Stomach smooth muscle (tissue), 2 donors: ENCODE measurements at regions not wholly inside any gene's neighbourhood (a gene's known extent, or its start where the extent isn't known, plus 50 kb on each side); places are given as distances from the start of the nearest gene placed in this dataset.
"Not testable (repeated sequence)": the region's sequence is repeated elsewhere in the genome, so short reads cannot be mapped to it uniquely, and the experiment has no call there.

Experiments
- H3K27ac ChIP-seq: one replicate; pipeline ENCODE4 v1.7.0; 2013; ENCODE audit warnings: mild to moderate bottlenecking, low read length, inconsistent platforms
- H3K27me3 ChIP-seq, 2 donors: one replicate each; pipeline ENCODE4 v1.7.0; 2013; ENCODE audit warnings: low read length in 2 of 2; ENCODE audit not compliant: insufficient read depth in 2 of 2, control insufficient read depth in 1 of 2
- H3K36me3 ChIP-seq, 2 donors: one replicate each; pipeline ENCODE4 v1.7.0; 2013; ENCODE audit warnings: low read length in 2 of 2; ENCODE audit not compliant: control insufficient read depth in 2 of 2, insufficient read depth in 2 of 2
- H3K4me1 ChIP-seq: one replicate; pipeline ENCODE4 v1.7.0; 2013; ENCODE audit warnings: low read length; ENCODE audit not compliant: control insufficient read depth, insufficient read depth
- H3K4me3 ChIP-seq, 2 donors: one replicate each; pipeline ENCODE4 v1.7.0; 2013; ENCODE audit warnings: low read length in 2 of 2
- H3K9ac ChIP-seq, 2 donors: one replicate each; pipeline ENCODE4 v1.7.0; 2013; ENCODE audit warnings: low read length in 2 of 2, mild to moderate bottlenecking in 1 of 2
- H3K9me3 ChIP-seq, 2 donors: one replicate each; pipeline ENCODE4 v1.7.0; 2013; ENCODE audit warnings: low read length in 2 of 2; ENCODE audit not compliant: control insufficient read depth in 2 of 2
- donor health status: healthy.
- donor health status: Pancreatic carcinoma.

DNA sequence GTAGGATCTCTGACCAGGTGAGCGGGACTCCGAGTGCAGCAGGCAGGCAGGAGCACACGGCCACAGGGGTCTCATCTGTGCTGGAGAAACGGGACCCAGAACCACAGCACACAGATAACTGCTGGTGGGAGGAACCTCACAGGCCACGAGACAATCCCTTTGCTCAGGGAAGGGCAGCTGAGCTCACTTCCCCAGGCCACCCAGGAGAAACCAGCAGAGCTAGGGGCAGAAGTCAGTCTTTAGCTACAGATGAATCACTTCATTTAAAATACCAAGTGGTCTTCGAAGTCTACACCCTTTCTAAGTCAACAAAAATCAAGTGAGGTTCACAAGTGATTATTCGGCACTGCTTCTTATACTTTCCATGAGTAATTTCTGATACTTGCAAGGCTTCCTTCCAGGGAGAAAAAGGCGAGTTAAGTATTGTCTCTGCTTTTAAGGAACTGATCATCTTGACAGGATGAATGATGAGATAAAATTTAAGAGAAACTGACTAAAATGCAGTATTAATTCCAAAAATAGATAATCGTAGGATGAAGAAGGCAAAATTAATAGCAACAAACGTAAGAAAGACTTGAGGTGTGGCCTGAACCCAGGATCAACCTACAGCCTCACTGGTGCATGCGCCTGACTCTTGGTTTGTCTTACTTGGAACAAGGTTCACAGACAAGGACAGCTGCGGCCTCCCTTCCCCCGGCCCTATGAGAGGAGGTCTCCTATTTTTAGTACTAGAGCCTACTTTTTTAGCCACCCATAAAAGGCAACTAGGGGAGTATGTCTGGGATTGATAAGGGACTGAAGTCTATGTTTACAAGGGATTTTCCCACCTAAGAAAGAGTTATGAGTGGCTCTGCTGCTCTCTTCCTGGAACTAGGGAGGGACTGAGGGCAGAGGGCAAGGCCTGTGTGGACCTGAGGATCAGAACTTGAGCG, 233.6 kb downstream of the TTLL2 start:
- Histone ChIP-seq H3K27ac (no peak overlapping the region), H3K9ac (no peak overlapping the region), H3K4me3 (no peak overlapping the region), H3K9me3 (peaks cover 0 to 12% of the 10 kb centered on the region in 2 donors), H3K27me3 (no peaks in the 10 kb centered on the region), H3K36me3 (no peaks in the 10 kb centered on the region), H3K4me1 (no peaks in the 10 kb centered on the region)

GRCh38 chr6:167559675-167560479, 235.0 kb downstream of the TTLL2 start:
- peaks cover 0 to 8% of the 10 kb centered on the region in 2 donors for H3K9me3 ChIP-seq
- no peaks in the 10 kb centered on the region for H3K4me1 ChIP-seq
- no peak overlapping the region for H3K9ac ChIP-seq
- H3K27me3 ChIP-seq: peaks cover 0 to 5% of the 10 kb centered on the region in 2 donors
- no peak overlapping the region for H3K27ac ChIP-seq
- no peaks in the 10 kb centered on the region for H3K36me3 ChIP-seq
- H3K4me3 ChIP-seq: no peak overlapping the region

GRCh38 chr6:167560673-167561569, 236.0 kb downstream of the TTLL2 start:
- peaks cover 0 to 5% of the 10 kb centered on the region in 2 donors for H3K27me3 ChIP-seq
- H3K27ac ChIP-seq: no peak overlapping the region

DNA sequence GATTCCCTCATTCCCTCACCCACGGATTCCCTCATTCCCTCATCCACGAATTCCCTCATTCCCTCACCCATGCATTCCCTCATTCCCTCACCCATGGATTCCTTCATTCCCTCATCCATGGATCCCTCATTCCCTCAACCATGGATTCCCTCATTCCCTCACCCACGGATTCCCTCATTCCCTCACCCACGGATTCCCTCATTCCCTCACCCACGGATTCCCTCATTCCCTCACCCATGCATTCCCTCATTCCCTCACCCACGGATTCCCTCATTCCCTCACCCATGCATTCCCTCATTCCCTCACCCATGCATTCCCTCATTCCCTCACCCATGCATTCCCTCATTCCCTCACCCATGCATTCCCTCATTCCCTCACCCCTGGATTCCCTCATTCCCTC, 238.0 kb downstream of the TTLL2 start:
- not testable (repeated sequence) for H3K9me3 ChIP-seq, H3K4me1 ChIP-seq, H3K4me3 ChIP-seq, H3K27me3 ChIP-seq, H3K36me3 ChIP-seq, H3K27ac ChIP-seq, H3K9ac ChIP-seq

More at GRCh38 chr6:167560673-167561569, 236.0 kb downstream of the TTLL2 start:
- H3K9ac ChIP-seq: no peak overlapping the region
- H3K4me1 ChIP-seq: no peaks in the 10 kb centered on the region
- no peak overlapping the region for H3K4me3 ChIP-seq
- H3K9me3 ChIP-seq: peaks cover 0 to 3% of the 10 kb centered on the region in 2 donors
- H3K36me3 ChIP-seq: no peaks in the 10 kb centered on the region

DNA sequence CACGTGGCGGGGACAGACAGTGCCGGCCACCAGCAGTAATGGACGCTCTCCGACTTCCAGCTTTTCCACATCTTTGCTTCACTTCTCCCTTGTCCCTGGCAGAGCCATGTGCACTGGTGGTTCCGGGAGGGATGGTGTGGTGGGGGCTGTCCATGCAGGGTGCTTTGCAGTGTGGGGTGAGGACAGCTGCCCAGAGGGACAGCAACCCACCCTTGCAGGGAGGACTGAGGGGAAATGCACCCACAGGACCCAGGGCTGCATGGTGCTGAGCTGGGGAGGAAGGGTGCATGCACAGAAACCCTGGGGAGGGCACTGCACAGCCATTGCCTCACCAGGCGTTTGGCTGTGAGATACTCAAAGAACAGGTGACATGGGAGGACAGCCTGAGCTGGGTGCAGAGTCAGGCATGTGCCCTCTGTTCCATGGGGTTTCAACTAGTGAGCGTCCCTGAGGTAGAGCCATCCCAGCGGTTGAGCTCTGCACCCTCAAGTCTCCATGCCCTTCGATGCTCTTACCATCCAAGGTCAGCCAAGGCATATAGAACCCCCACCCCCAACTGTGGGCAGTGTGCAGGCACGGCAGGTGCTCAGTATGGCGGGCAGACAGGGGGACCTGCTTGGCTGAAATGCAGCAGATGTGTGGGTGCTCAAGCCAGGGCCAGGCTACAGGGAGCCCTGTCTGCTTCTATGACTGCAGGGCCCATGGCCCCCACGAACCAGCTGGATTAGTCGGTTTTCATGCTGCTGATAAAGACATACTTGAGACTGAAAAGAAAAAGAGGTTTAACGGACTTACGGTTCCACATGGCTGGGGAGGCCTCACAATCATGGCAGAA, 239.7 kb downstream of the TTLL2 start:
- Histone ChIP-seq H3K36me3 (no peaks in the 10 kb centered on the region), H3K9me3 (no peaks in the 10 kb centered on the region), H3K9ac (no peak overlapping the region), H3K4me1 (no peaks in the 10 kb centered on the region), H3K27me3 (peaks cover 0 to 5% of the 10 kb centered on the region in 2 donors), H3K4me3 (no peak overlapping the region), H3K27ac (no peak overlapping the region)

DNA sequence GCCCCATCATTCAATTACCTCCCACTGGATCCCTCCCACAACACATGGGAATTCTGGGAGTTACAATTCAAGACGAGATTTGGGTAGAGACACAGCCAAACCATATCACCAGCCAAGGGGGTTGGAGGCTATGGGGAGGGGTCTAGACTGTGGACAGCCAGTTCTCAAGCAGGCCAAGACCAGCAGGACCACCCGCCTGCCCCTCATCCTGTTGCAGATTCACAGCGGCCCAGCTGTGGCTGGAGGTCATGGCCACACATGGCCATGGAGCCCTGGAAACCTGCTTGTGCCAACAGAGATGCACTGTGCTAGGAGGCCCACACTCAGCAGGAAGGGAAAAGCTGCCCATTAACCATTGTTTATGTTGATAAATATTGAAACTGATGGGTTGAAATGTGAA, 240.5 kb downstream of the TTLL2 start:
- Histone ChIP-seq H3K27ac (no peak overlapping the region), H3K9ac (no peak overlapping the region), H3K9me3 (no peaks in the 10 kb centered on the region)

DNA sequence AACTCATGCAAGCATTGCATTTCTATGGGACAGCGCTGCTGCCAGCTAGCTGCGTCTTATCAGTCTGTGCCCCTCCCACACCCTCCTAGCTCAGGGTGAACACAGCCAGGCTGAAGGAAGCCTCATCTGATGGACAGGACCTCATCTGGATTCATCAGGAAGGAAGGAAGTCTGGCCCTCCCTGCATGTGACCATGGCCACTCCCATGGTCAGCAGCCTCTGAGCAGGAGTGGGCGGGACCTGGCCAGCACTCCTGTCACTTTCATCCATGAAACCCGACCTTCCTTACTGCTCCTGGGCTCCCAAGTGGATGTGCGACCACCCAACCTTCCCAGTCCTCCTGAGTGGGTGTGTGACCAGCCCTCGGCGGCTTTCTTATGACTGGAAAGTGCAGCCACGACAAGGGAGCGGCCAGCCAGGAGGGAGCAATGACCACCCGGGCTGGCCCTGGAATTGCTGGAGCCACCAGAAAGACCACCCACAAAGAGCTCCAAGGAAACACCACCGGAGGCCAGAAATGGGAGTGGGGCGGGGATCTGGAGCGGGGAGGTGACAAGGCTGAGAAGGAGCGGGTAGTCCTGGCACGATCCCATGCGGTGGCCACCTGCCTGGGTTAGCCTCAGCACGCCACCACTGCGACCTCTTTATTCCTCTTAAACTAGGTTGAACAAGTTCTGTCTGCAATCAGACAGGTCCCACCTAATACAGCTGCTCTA, 241.2 kb downstream of the TTLL2 start:
- Histone ChIP-seq H3K27me3 (peaks cover 0 to 5% of the 10 kb centered on the region in 2 donors), H3K9ac (no peak overlapping the region), H3K36me3 (no peaks in the 10 kb centered on the region), H3K27ac (no peak overlapping the region), H3K4me3 (no peak overlapping the region), H3K9me3 (no peaks in the 10 kb centered on the region), H3K4me1 (no peaks in the 10 kb centered on the region)

More for the DNA sequence above, 240.5 kb downstream of the TTLL2 start:
- Histone ChIP-seq H3K4me1 (no peaks in the 10 kb centered on the region), H3K4me3 (no peak overlapping the region), H3K27me3 (peaks cover 0 to 5% of the 10 kb centered on the region in 2 donors), H3K36me3 (no peaks in the 10 kb centered on the region)

DNA sequence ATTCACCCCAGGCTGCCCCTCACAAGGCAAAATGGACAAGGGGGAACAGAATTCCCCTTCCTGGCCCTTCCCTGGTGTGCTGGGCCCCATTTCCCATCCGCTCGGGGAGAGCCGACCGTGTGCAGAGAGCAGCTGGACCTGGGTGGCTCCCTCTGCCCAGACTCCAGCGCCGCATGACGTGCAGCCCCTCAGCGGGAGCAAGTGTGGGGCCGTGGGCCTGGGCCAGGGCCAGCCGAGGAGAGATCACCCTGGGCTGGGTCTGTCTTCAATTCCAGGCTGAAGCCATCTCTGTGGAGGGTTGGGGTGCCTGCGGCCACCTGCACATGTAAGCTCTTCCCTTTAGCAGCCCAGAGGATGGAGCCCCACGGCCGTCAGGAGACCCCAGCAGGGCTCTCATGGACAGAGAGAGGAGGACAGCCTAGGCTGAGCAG, 241.8 kb downstream of the TTLL2 start:
- H3K9ac ChIP-seq: no peak overlapping the region
- no peaks in the 10 kb centered on the region for H3K4me1 ChIP-seq
- H3K27ac ChIP-seq: no peak overlapping the region
- H3K36me3 ChIP-seq: no peaks in the 10 kb centered on the region
- no peak overlapping the region for H3K4me3 ChIP-seq
- H3K9me3 ChIP-seq: no peaks in the 10 kb centered on the region
- peaks cover 0 to 5% of the 10 kb centered on the region in 2 donors for H3K27me3 ChIP-seq
